GM12875 (cell line): ENCODE measurements at regions not wholly inside any gene's neighbourhood (a gene's known extent, or its start where the extent isn't known, plus 50 kb on each side); places are given as distances from the start of the nearest gene placed in this dataset.

ENCODE experiments used
- H3K4me3 ChIP-seq: one replicate; pipeline ENCODE4 v1.5.1; 2011; ENCODE audit warnings: low read depth, low read length, control low read depth
- CTCF ChIP-seq: IDR thresholded peaks from 2 replicates; pipeline ENCODE4 v1.5.1; 2011; ENCODE audit warnings: low read depth, mild to moderate bottlenecking, control low read depth, inconsistent platforms, low read length, moderate library complexity, borderline replicate concordance; ENCODE audit not compliant: insufficient read depth

- TF ChIP-seq CTCF: no peak
- no peak overlapping the region for H3K4me3 ChIP-seq
These were observed 93.4 kb downstream of the ZFP64 start for GRCh38 chr20:52098186-52098585.

GRCh38 chr20:52096117-52096516, 95.5 kb downstream of the ZFP64 start:
- no peak overlapping the region for H3K4me3 ChIP-seq
- TF ChIP-seq CTCF: no peak

- no peak overlapping the region for H3K4me3 ChIP-seq
- no peak for TF ChIP-seq CTCF
These were observed 96.9 kb downstream of the ZFP64 start for GRCh38 chr20:52094693-52095092.

GRCh38 chr20:52093575-52093974, 98.0 kb downstream of the ZFP64 start:
- TF ChIP-seq CTCF: no peak
- no peak overlapping the region for H3K4me3 ChIP-seq

GRCh38 chr20:52090035-52090434, 101.5 kb downstream of the ZFP64 start:
- no peak overlapping the region for H3K4me3 ChIP-seq
- TF ChIP-seq CTCF: no peak

GRCh38 chr20:52087471-52087870, 104.1 kb downstream of the ZFP64 start:
- no peak for TF ChIP-seq CTCF
- no peak overlapping the region for H3K4me3 ChIP-seq

- TF ChIP-seq CTCF: no peak
- H3K4me3 ChIP-seq: no peak overlapping the region
These were observed 104.7 kb downstream of the ZFP64 start for GRCh38 chr20:52086878-52087277.
